IPS-15b (cell line): ENCODE measurements at regions not wholly inside any gene's neighbourhood (a gene's known extent, or its start where the extent isn't known, plus 50 kb on each side); places are given as distances from the start of the nearest gene placed in this dataset.

ENCODE experiments used
- H3K27me3 ChIP-seq: one replicate; pipeline ENCODE4 v1.6.1; 2013; ENCODE audit warnings: low read length; ENCODE audit not compliant: control insufficient read depth, insufficient read depth
- H3K36me3 ChIP-seq: one replicate; pipeline ENCODE4 v1.6.1; 2013; ENCODE audit warnings: low read length; ENCODE audit not compliant: control insufficient read depth, insufficient read depth
- H3K4me1 ChIP-seq: one replicate; pipeline ENCODE4 v1.6.1; 2013; ENCODE audit warnings: mild to moderate bottlenecking, low read length; ENCODE audit not compliant: control insufficient read depth, insufficient read depth
- H3K4me3 ChIP-seq: one replicate; pipeline ENCODE4 v1.5.1; 2013; ENCODE audit warnings: low read depth, low read length
- H3K9ac ChIP-seq: one replicate; pipeline ENCODE4 v1.6.1; 2013; ENCODE audit warnings: low read depth, mild to moderate bottlenecking, low read length
- H3K9me3 ChIP-seq: one replicate; pipeline ENCODE4 v1.6.1; 2013; ENCODE audit warnings: mild to moderate bottlenecking, low read length; ENCODE audit not compliant: control insufficient read depth, insufficient read depth

GRCh38 chr4:136283977-136284376 is 1248.3 kb downstream of the PCDH18 start:
- Histone ChIP-seq H3K36me3 (no peaks in the 10 kb centered on the region), H3K27me3 (no peaks in the 10 kb centered on the region), H3K4me3 (no peak overlapping the region), H3K9me3 (no peaks in the 10 kb centered on the region), H3K9ac (no peak overlapping the region), H3K4me1 (peaks cover 14% of the 10 kb centered on the region)

- peak overlapping the region; percentile 9 for H3K9ac ChIP-seq
- H3K4me1 ChIP-seq: peaks cover 26% of the 10 kb centered on the region
- H3K4me3 ChIP-seq: peak overlapping the region; percentile 35
- no peaks in the 10 kb centered on the region for H3K27me3 ChIP-seq
- H3K9me3 ChIP-seq: no peaks in the 10 kb centered on the region
- no peaks in the 10 kb centered on the region for H3K36me3 ChIP-seq
Measured at GRCh38 chr4:136281889-136282288, 1250.4 kb downstream of the PCDH18 start.

- peaks cover 29% of the 10 kb centered on the region for H3K4me1 ChIP-seq
- H3K4me3 ChIP-seq: peak overlapping the region; percentile 35
- H3K9ac ChIP-seq: no peak overlapping the region
- H3K36me3 ChIP-seq: no peaks in the 10 kb centered on the region
- no peaks in the 10 kb centered on the region for H3K9me3 ChIP-seq
- H3K27me3 ChIP-seq: no peaks in the 10 kb centered on the region
Measured at GRCh38 chr4:136281307-136281706, 1251.0 kb downstream of the PCDH18 start.

GRCh38 chr4:136277741-136278140 is 1254.6 kb downstream of the PCDH18 start:
- Histone ChIP-seq H3K4me1 (peaks cover 29% of the 10 kb centered on the region), H3K27me3 (no peaks in the 10 kb centered on the region), H3K36me3 (no peaks in the 10 kb centered on the region), H3K9me3 (no peaks in the 10 kb centered on the region), H3K9ac (no peak overlapping the region), H3K4me3 (no peak overlapping the region)

GRCh38 chr4:136246876-136247275 is 1285.4 kb downstream of the PCDH18 start:
- Histone ChIP-seq H3K9ac (no peak overlapping the region), H3K9me3 (no peaks in the 10 kb centered on the region), H3K36me3 (no peaks in the 10 kb centered on the region), H3K4me3 (no peak overlapping the region), H3K4me1 (peaks cover 3% of the 10 kb centered on the region), H3K27me3 (no peaks in the 10 kb centered on the region)

GRCh38 chr4:136241221-136241986 is 1290.9 kb downstream of the PCDH18 start:
- Histone ChIP-seq H3K9me3 (peaks cover 4% of the 10 kb centered on the region), H3K36me3 (no peaks in the 10 kb centered on the region), H3K27me3 (no peaks in the 10 kb centered on the region), H3K4me3 (no peak overlapping the region), H3K4me1 (no peaks in the 10 kb centered on the region), H3K9ac (no peak overlapping the region)

- no peak overlapping the region for H3K9ac ChIP-seq
- no peak overlapping the region for H3K4me3 ChIP-seq
- H3K27me3 ChIP-seq: no peaks in the 10 kb centered on the region
- H3K9me3 ChIP-seq: no peaks in the 10 kb centered on the region
- no peaks in the 10 kb centered on the region for H3K36me3 ChIP-seq
- H3K4me1 ChIP-seq: no peaks in the 10 kb centered on the region
Measured at GRCh38 chr4:136227315-136227714, 1305.0 kb downstream of the PCDH18 start.

- Histone ChIP-seq H3K27me3 (no peaks in the 10 kb centered on the region), H3K36me3 (no peaks in the 10 kb centered on the region), H3K9me3 (no peaks in the 10 kb centered on the region), H3K9ac (no peak overlapping the region), H3K4me3 (no peak overlapping the region), H3K4me1 (no peaks in the 10 kb centered on the region)
Measured at GRCh38 chr4:136219592-136220125, 1312.6 kb downstream of the PCDH18 start.

GRCh38 chr4:136203199-136203598 is 1329.1 kb downstream of the PCDH18 start:
- H3K27me3 ChIP-seq: peaks cover 42% of the 10 kb centered on the region
- no peaks in the 10 kb centered on the region for H3K36me3 ChIP-seq

GRCh38 chr4:136198358-136198757 is 1333.9 kb downstream of the PCDH18 start:
- H3K9me3 ChIP-seq: no peaks in the 10 kb centered on the region
- no peak overlapping the region for H3K4me3 ChIP-seq
- H3K36me3 ChIP-seq: no peaks in the 10 kb centered on the region
- no peaks in the 10 kb centered on the region for H3K4me1 ChIP-seq
- H3K27me3 ChIP-seq: peaks cover 15% of the 10 kb centered on the region
- no peak overlapping the region for H3K9ac ChIP-seq

More at GRCh38 chr4:136203199-136203598, 1329.1 kb downstream of the PCDH18 start:
- Histone ChIP-seq H3K9ac (no peak overlapping the region), H3K4me1 (peaks cover 5% of the 10 kb centered on the region), H3K4me3 (no peak overlapping the region), H3K9me3 (no peaks in the 10 kb centered on the region)

GRCh38 chr4:136194962-136195361 is 1337.3 kb downstream of the PCDH18 start:
- no peaks in the 10 kb centered on the region for H3K9me3 ChIP-seq
- no peaks in the 10 kb centered on the region for H3K4me1 ChIP-seq
- H3K27me3 ChIP-seq: no peaks in the 10 kb centered on the region
- H3K36me3 ChIP-seq: no peaks in the 10 kb centered on the region
- no peak overlapping the region for H3K9ac ChIP-seq
- no peak overlapping the region for H3K4me3 ChIP-seq

- Histone ChIP-seq H3K4me1 (no peaks in the 10 kb centered on the region), H3K36me3 (no peaks in the 10 kb centered on the region), H3K4me3 (no peak overlapping the region), H3K27me3 (no peaks in the 10 kb centered on the region), H3K9ac (no peak overlapping the region), H3K9me3 (no peaks in the 10 kb centered on the region)
Measured at GRCh38 chr4:136186650-136187049, 1345.6 kb downstream of the PCDH18 start.
